Fibroblast of skin of left quadriceps (primary cell): ENCODE measurements at regions not wholly inside any gene's neighbourhood (a gene's known extent, or its start where the extent isn't known, plus 50 kb on each side); places are given as distances from the start of the nearest gene placed in this dataset.

Experiments used
- DNase-seq, 2 experiments: peaks; one replicate each; pipeline ENCODE4 v3.0.0-alpha.2; 2013; ENCODE audit warnings: low read depth in 2 of 2

- DNase-seq, result no peak
These were observed 422.1 kb downstream of the EPM2A start for GRCh38 chr6:145313041-145313855.

- DNase-seq, result no peak
These were observed 419.2 kb downstream of the EPM2A start for GRCh38 chr6:145315982-145316600.

- DNase-seq, result no peak
These were observed 416.4 kb downstream of the EPM2A start for GRCh38 chr6:145318952-145319351.

GRCh38 chr6:145319605-145320004 lies 415.7 kb downstream of the EPM2A start:
- DNase-seq, result no peak

DNA sequence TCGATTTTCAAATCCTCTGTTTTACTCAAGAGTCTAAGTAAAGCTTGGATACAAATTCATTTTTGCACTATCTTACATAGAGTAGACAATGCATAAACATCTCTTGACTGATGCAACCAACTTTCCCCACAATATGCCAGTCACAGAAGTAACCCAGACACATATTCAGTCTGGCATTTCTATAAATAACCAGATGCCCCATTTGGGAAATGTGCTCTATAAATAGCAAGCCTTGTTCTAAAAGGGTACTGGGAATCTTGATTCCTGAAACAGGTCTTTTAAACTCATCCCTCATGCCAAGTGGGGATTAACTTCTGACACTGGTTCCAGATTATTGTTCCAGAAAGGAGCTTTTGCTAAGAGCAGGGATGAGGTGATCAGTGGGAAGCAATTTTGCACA lies 411.7 kb downstream of the EPM2A start:
- no peak for DNase-seq

GRCh38 chr6:145327586-145327985 lies 407.7 kb downstream of the EPM2A start:
- DNase-seq, result no peak

- DNase-seq, result no peak
These were observed 406.1 kb downstream of the EPM2A start for GRCh38 chr6:145329257-145329656.

- no peak for DNase-seq
These were observed 404.3 kb downstream of the EPM2A start for GRCh38 chr6:145331066-145331465.

GRCh38 chr6:145332011-145332410 lies 403.3 kb downstream of the EPM2A start:
- no peak for DNase-seq

DNA sequence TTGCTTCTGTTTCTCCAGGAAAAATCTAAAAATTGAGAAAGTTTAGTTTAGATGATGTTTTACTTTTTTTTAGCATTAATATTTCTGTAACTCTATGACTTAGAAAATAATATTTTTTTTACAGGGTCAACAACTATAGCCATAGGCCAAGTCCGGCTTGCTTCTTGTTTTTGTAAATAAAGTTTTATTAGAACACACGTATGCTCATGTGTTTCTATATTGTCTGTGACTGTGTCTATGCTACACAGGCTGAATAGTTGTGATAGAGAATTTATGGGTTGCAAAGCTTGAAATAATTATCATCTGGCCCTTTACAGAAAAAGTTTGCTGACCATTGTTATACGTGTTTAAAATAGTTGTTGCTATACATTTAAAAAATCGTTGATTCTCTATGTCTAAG lies 399.2 kb downstream of the EPM2A start:
- DNase-seq, result no peak

GRCh38 chr6:145339089-145339488 lies 396.2 kb downstream of the EPM2A start:
- no peak for DNase-seq

- no peak for DNase-seq
These were observed 395.1 kb downstream of the EPM2A start for GRCh38 chr6:145340256-145340655.

DNA sequence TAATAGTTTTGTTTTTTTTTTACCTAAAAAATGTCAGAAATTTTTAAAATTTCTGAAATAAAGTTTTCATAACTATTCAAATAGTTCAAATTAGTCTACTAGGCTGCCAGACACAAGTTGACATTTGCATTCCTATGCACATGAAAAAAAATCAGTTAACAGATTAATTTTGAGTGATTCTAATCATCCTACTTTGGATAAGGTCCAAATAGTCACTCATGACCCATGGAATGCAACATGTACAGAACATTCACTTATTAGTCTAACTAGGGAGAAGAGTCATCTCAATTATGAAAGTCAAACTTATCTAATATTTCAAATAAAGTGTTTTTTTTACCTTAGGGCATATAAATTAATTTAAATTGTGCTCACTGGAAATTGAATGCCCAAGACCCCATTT lies 390.2 kb downstream of the EPM2A start:
- no peak for DNase-seq

DNA sequence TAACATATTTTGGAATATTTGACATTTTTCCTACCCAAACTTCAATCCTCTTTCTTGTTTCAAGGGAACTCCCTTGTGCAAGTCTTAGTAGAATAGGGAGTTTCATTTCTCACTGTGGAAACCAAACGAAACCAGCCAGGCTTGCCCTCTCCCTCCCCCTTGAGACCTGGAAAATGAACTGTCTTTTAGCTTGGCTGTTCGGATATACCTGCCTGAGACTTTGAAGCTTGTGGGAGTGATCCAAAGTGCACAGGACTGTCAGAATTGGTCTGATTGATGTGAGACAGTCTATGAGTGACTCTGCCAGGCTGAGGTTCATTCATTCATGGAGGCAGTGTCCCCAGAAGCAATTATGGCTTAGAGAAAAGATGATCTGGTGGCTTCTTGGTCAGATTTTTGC lies 388.1 kb downstream of the EPM2A start:
- no peak for DNase-seq

DNA sequence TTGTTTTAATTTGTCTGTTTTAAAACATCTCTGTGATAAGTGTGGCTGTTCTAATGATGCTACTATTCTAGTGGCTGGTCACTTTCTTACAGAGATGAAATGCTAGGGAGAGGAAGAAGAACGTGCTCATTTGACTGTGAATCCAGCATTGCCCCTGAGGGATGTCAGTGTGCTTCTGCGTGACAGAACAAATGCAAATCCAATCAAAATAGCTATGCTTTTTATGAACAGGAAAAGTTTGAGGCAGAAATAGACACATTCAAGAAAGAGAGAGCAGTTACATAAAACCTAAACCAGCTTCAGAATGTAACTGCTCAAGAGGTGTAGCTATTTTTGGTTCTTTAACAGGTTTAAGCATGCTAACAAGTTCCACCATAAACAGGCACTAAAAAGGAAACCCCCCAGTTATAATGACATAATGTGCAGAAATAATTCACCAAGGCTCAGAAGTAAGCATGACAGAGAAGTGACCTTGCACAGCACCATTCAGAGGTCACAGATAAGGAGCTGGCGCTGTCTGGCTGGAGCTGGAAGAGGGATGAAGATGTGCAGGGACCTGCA lies 385.3 kb downstream of the EPM2A start:
- no peak for DNase-seq

GRCh38 chr6:145350928-145351327 lies 384.4 kb downstream of the EPM2A start:
- DNase-seq, result no peak

- DNase-seq, result no peak
These were observed 382.8 kb downstream of the EPM2A start for GRCh38 chr6:145352382-145353080.

GRCh38 chr6:145360865-145361264 lies 374.5 kb downstream of the EPM2A start:
- DNase-seq, result no peak

- no peak for DNase-seq
These were observed 368.2 kb downstream of the EPM2A start for GRCh38 chr6:145367149-145367548.

DNA sequence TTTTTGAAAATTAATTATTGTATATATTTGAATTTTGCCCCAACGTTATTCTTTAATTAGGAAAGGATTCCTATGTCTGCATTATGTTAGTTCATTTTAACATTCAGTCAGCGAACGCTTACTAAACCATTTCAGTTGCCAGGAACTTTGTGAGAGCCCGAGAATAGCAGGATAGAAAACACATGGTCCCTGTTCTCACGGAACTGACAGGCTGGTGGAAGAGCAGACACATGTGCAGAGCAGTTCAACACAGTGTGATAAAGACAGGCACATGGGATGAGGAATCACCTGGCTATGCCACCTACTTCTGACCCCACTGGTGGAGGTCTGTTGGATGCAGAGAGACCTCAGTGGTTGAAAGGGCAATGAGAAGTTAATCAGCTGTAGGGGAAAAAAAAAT lies 367.2 kb downstream of the EPM2A start:
- no peak for DNase-seq

DNA sequence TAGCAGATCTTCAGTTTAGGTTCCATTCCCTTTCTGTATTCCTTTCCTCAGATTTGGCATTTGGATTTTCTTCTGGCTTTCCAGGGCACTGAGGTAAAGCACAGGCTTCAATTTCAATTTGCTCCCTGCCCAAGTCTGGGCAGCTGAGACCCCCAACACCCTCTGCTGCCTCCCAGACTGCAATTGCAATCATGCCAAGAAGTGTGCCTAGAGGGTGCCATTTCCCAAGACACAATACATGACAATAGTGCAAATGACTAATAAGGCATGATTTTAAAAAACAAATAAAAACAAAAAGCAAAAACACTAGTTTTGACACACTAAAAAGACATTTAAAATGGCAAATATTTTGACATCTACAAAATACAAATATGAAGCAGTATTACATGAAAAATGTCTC lies 364.8 kb downstream of the EPM2A start:
- DNase-seq, result no peak

DNA sequence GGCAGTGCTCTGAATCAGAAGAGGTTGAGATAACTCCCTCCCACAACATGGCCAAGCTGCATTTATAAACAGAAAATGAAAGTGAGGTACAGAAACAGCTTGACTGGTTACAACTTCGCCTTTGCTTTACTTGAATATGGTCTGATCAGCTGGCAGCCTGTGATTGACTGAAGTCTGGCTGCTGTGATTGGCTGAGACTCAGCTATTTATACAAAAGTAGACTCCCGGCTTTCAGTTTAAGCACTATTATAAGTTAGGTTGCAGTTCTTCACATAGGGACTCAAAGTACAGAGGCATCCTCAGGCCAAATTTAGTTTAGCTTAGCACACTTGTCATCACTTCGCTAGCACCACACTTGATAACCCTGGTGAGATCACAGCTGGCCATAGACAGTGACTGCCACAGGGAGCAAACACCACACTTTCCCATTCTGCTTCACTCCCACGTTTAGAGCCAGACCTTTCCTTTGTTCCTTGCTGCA lies 362.6 kb downstream of the EPM2A start:
- DNase-seq, result no peak
